Lung (tissue), 11 donors: ENCODE measurements at regions not wholly inside any gene's neighbourhood (a gene's known extent, or its start where the extent isn't known, plus 50 kb on each side); places are given as distances from the start of the nearest gene placed in this dataset.

Experiments used
- ATAC-seq: fragments of 200-7000 bp; cut with Tn5 transposase; one replicate; pipeline ENCODE4 v1.9.1; 2020; ENCODE audit warnings: moderate number of reproducible peaks; ENCODE audit not compliant: insufficient read depth, low FRiP score
- DNase-seq, 3 donors: peaks; one replicate each; pipeline ENCODE4 v3.0.0-alpha.2; 2013 to 2017
- H3K27ac ChIP-seq, 2 donors: one replicate each; pipeline ENCODE4 v1.5.1; 2013; ENCODE audit warnings: mild to moderate bottlenecking in 2 of 2, moderate library complexity in 2 of 2, control low read depth in 1 of 2, inconsistent platforms in 1 of 2, low read depth in 1 of 2, low read length in 1 of 2
- H3K27me3 ChIP-seq, 3 donors: one replicate each; pipeline ENCODE4 v1.5.1; 2013; ENCODE audit warnings: low read length in 2 of 3; ENCODE audit not compliant: control insufficient read depth in 3 of 3, insufficient read depth in 3 of 3
- H3K36me3 ChIP-seq, 4 donors: one replicate each; pipeline ENCODE4 v1.5.1; 2013; ENCODE audit warnings: low read length in 4 of 4, mild to moderate bottlenecking in 1 of 4, moderate library complexity in 1 of 4; ENCODE audit not compliant: control insufficient read depth in 4 of 4, insufficient read depth in 4 of 4
- H3K4me1 ChIP-seq, 5 donors: one replicate each; pipeline ENCODE4 v1.5.1; 2013; ENCODE audit warnings: low read length in 5 of 5, mild to moderate bottlenecking in 2 of 5, moderate library complexity in 1 of 5; ENCODE audit not compliant: control insufficient read depth in 5 of 5, insufficient read depth in 5 of 5
- H3K4me3 ChIP-seq: one replicate; pipeline ENCODE4 v1.5.1; 2013; ENCODE audit warnings: mild to moderate bottlenecking, control low read depth, moderate library complexity
- H3K9ac ChIP-seq, 2 donors: one replicate each; pipeline ENCODE4 v1.5.1; 2013; ENCODE audit warnings: low read length in 2 of 2, control low read depth in 1 of 2; ENCODE audit not compliant: insufficient read depth in 1 of 2
- H3K9me3 ChIP-seq, 4 donors: one replicate each; pipeline ENCODE4 v1.5.1; 2013; ENCODE audit warnings: low read length in 3 of 4, mild to moderate bottlenecking in 1 of 4, moderate library complexity in 1 of 4; ENCODE audit not compliant: control insufficient read depth in 4 of 4, insufficient read depth in 3 of 4
- WGBS, 2 donors: extraction: QIAGEN DNeasy Blood & Tissue Kit; methylation state at CpG; one replicate each; pipeline ENCODE4 v1.1.7; 2013; 5-methylcytosine and 5-hydroxymethylcytosine counted together
- TF ChIP-seq, protein P1 (sequence below): IDR thresholded peaks from 2 replicates; pipeline ENCODE4 v1.5.1; 2012; ENCODE audit warnings: mild to moderate bottlenecking; ENCODE audit errors: control extremely low read depth, extremely low read depth
- donor health status: control.
- donor health status: control.
- donor health status: Bipolar disorder and iron deficiency.
- donor health status: healthy.
- donor health status: DM: yes; HTN: yes; CAD: no.

DNA sequence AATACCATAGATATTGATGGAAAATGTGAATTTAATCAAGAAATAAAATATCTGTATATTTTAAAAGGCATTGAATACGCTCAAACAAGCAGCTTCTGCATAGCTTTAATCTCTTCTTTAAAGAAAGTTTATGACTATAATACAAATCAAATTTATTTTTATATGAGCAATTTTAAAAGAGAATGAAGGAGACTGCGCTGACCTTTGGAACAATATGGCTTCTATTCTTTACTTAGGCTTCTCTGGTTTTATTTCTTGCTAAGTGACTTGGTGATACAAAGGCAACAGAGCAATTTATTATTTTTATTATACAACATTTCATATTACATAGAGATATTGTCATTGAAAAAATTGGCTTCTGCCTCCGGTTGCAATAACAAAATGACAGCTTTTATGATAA, 776.7 kb downstream of the TBC1D32 start:
- TF ChIP-seq, protein P1, sequence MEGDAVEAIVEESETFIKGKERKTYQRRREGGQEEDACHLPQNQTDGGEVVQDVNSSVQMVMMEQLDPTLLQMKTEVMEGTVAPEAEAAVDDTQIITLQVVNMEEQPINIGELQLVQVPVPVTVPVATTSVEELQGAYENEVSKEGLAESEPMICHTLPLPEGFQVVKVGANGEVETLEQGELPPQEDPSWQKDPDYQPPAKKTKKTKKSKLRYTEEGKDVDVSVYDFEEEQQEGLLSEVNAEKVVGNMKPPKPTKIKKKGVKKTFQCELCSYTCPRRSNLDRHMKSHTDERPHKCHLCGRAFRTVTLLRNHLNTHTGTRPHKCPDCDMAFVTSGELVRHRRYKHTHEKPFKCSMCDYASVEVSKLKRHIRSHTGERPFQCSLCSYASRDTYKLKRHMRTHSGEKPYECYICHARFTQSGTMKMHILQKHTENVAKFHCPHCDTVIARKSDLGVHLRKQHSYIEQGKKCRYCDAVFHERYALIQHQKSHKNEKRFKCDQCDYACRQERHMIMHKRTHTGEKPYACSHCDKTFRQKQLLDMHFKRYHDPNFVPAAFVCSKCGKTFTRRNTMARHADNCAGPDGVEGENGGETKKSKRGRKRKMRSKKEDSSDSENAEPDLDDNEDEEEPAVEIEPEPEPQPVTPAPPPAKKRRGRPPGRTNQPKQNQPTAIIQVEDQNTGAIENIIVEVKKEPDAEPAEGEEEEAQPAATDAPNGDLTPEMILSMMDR: no peak
- DNase-seq (no peak), ATAC-seq (no peak)
- Histone ChIP-seq H3K4me1 (no peaks in the 10 kb centered on the region), H3K9ac (no peak overlapping the region), H3K36me3 (no peaks in the 10 kb centered on the region), H3K4me3 (no peak overlapping the region), H3K27ac (no peak overlapping the region), H3K27me3 (no peaks in the 10 kb centered on the region), H3K9me3 (no peaks in the 10 kb centered on the region)
- WGBS, 2 donors: 71 to 74% methylated on average over 3 of the region's 3 CpGs

DNA sequence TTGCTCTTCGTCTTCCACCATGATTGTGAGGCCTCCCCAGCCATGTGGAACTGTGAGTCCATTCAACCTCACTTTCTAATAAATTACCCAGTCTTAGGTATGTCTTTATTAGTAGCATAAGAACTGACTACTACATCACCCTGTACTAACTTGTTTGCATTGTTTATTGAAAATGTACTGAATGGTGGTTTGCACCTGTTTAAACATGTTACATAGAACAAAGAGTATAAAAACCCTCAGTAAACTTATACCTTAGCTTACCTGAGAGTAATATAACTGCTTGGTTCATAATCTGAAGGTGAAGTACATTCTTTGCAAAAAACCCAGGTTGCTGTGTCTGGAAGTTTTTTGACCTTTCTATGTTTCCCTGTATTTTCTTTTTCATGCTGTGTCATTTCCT, 777.8 kb downstream of the TBC1D32 start:
- TF ChIP-seq, protein P1: no peak
- DNase-seq (no peak), ATAC-seq (no peak)
- WGBS, 2 donors: 83 to 90% methylated on average over 1 of the region's 1 CpG
- Histone ChIP-seq H3K9ac (no peak overlapping the region), H3K27ac (no peak overlapping the region), H3K4me1 (no peaks in the 10 kb centered on the region), H3K36me3 (no peaks in the 10 kb centered on the region), H3K4me3 (no peak overlapping the region), H3K9me3 (no peaks in the 10 kb centered on the region), H3K27me3 (no peaks in the 10 kb centered on the region)

DNA sequence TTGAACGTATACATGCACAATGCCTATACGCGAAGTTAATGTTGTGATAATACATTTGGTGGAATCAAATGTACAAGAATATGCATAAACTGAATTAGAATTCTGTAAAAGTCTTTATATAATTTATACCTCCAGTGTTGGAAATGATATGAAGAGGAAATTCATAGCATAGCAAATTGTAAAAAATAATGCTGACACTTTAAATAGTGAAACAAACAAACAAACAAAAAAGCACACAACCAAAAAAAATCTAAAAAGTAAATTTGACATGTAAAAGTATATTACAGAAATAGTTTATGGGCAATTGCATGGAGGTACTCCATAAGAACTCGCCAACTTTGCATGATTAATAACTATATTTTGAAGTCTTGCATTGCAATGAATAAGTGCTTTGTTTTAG, 780.9 kb downstream of the TBC1D32 start:
- Histone ChIP-seq H3K4me1 (no peaks in the 10 kb centered on the region), H3K27ac (no peak overlapping the region), H3K27me3 (no peaks in the 10 kb centered on the region), H3K9me3 (no peaks in the 10 kb centered on the region), H3K36me3 (no peaks in the 10 kb centered on the region), H3K9ac (no peak overlapping the region), H3K4me3 (no peak overlapping the region)
- TF ChIP-seq, protein P1: no peak
- ATAC-seq (no peak), DNase-seq (no peak)
- 90 to 93% methylated on average over 4 of the region's 4 CpGs for WGBS, 2 donors

DNA sequence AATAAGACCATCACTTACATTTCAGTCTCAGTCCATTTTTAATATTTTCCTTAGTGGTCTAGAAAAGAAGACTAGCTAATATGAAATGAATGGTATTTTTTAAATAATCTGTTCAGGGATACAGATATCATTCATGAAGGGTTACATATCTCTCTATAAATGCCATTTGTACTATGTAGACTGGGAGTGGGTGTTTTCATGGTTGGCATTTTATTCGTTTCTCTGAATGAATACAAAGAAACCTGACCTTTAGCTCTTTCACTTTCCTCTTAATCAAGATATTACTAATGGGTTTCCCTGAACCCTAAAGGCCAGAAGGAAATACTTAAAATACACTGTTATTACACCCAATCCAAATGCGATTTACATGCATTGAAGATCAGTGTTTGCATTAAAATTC, 788.9 kb downstream of the TBC1D32 start:
- Histone ChIP-seq H3K36me3 (no peaks in the 10 kb centered on the region), H3K4me1 (no peaks in the 10 kb centered on the region), H3K27ac (no peak overlapping the region), H3K4me3 (no peak overlapping the region), H3K27me3 (no peaks in the 10 kb centered on the region), H3K9me3 (no peaks in the 10 kb centered on the region), H3K9ac (no peak overlapping the region)
- 70 to 72% methylated on average over 2 of the region's 2 CpGs for WGBS, 2 donors
- DNase-seq (no peak), ATAC-seq (no peak)
- TF ChIP-seq, protein P1: no peak
